Central memory CD8-positive, alpha-beta T cell (primary cell): ENCODE measurements at regions not wholly inside any gene's neighbourhood (a gene's known extent, or its start where the extent isn't known, plus 50 kb on each side); places are given as distances from the start of the nearest gene placed in this dataset.

ENCODE experiments used
- ATAC-seq: fragments of 150-1000 bp; cut with Tn5 transposase; replicated peaks from 2 replicates; pipeline ENCODE4 v1.10.0; 2022; ENCODE audit warnings: mild to moderate bottlenecking, moderate FRiP score, moderate number of reproducible peaks; ENCODE audit not compliant: poor library complexity, severe bottlenecking; ENCODE audit errors: extremely low read depth
- DNase-seq, 2 donors: peaks; one replicate each; pipeline ENCODE4 v3.0.0; 2021; ENCODE audit warnings: low spot score in 2 of 2
- H3K27ac Mint-ChIP-seq: one replicate; pipeline ENCODE4 v1.8.0; 2022; ENCODE audit warnings: low read depth, mild to moderate bottlenecking, moderate library complexity, mixed read lengths
- H3K27me3 Mint-ChIP-seq: one replicate; pipeline ENCODE4 v1.8.0; 2022; ENCODE audit warnings: mixed read lengths
- H3K36me3 Mint-ChIP-seq: one replicate; pipeline ENCODE4 v1.8.0; 2022; ENCODE audit warnings: mild to moderate bottlenecking, moderate library complexity, mixed read lengths; ENCODE audit not compliant: insufficient read depth
- H3K4me1 Mint-ChIP-seq: one replicate; pipeline ENCODE4 v1.8.0; 2022; ENCODE audit warnings: mixed read lengths
- H3K4me3 Mint-ChIP-seq: one replicate; pipeline ENCODE4 v1.8.0; 2022; ENCODE audit warnings: mild to moderate bottlenecking, moderate library complexity, mixed read lengths
- H3K9me3 Mint-ChIP-seq: one replicate; pipeline ENCODE4 v1.8.0; 2022; ENCODE audit warnings: mixed read lengths

DNA sequence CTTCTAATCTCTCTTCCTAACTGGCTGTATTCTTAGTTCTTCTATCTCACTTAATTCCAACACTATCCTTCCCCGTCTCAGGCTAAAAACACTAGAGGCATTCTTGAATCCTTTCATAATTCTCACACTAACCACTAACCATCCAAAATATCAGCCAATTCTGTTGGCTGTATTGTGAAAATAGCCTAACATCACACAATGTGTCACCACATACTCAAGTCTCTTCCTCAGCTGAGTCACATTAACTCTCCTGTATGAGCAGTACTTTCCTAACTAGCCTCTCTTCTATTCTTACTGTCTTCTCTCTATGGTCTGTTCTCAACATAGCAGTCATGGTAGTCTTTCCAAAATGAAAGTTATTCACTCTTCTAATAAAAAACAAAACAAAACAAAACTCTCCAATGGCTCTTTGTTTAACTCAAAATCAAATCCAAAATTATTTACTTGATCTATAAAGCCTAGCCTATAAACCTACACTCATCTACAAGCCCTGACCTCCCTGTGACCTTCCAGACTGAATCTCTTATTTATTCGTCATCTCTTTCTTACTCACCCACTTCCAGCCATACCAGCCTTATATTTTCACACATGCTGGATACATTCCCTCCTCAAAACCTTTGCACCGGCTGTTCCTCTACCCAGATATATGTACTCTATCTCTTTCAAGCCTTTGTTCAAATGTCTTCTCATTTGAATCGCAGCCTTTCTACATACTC, 445.9 kb downstream of the TLL1 start:
- H3K27me3 Mint-ChIP-seq = no peaks in the 10 kb centered on the region
- H3K4me3 Mint-ChIP-seq = no peak overlapping the region
- ATAC-seq = no peak
- no peak for DNase-seq
- no peaks in the 10 kb centered on the region for H3K4me1 Mint-ChIP-seq
- no peak overlapping the region for H3K27ac Mint-ChIP-seq
- peaks cover 26% of the 10 kb centered on the region for H3K9me3 Mint-ChIP-seq
- H3K36me3 Mint-ChIP-seq = no peaks in the 10 kb centered on the region

DNA sequence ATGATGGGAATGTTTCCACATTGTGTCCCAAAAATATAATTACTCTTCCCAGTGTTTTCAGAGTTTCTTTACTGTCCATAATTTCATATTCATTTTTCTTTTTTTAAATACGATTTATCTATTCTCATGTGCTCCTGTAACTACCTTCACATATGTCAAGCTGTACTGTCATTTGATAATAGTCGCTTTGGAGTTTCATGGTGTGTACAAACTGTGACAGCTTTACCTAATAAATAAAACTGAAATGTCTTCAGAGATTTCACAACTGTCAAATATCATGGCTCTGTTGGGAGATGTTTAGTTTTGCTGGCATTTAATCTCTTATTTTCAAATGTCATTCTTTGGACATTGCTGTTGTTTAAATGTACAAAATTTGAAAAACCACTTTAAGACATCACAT, 450.2 kb downstream of the TLL1 start:
- Mint-ChIP-seq H3K36me3 (no peaks in the 10 kb centered on the region), H3K27ac (no peak overlapping the region), H3K27me3 (no peaks in the 10 kb centered on the region), H3K4me3 (no peak overlapping the region), H3K4me1 (no peaks in the 10 kb centered on the region), H3K9me3 (peaks cover 14% of the 10 kb centered on the region)
- ATAC-seq = no peak
- DNase-seq = no peak

DNA sequence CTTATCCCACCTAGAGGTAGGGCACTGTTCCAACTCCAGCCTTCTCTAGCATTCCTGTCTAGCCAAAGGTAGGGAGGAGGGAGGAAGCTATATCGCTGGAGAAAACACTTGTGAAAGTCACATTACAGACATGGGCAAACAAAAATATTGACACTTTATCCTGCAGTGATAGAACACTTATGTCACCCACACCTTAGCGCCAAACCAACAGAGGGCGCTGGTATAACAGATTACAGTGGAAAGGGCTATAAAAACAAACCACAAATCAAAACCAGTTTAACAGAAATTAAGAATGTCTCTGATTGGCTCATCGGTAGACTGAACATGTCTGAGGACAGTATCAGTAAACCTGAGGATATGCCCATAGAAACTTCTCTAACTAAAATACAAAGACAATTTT, 451.3 kb downstream of the TLL1 start:
- ATAC-seq = no peak
- DNase-seq = no peak
- Mint-ChIP-seq H3K36me3 (no peaks in the 10 kb centered on the region), H3K4me3 (no peak overlapping the region), H3K9me3 (peaks cover 7% of the 10 kb centered on the region), H3K27me3 (no peaks in the 10 kb centered on the region), H3K4me1 (no peaks in the 10 kb centered on the region), H3K27ac (no peak overlapping the region)

DNA sequence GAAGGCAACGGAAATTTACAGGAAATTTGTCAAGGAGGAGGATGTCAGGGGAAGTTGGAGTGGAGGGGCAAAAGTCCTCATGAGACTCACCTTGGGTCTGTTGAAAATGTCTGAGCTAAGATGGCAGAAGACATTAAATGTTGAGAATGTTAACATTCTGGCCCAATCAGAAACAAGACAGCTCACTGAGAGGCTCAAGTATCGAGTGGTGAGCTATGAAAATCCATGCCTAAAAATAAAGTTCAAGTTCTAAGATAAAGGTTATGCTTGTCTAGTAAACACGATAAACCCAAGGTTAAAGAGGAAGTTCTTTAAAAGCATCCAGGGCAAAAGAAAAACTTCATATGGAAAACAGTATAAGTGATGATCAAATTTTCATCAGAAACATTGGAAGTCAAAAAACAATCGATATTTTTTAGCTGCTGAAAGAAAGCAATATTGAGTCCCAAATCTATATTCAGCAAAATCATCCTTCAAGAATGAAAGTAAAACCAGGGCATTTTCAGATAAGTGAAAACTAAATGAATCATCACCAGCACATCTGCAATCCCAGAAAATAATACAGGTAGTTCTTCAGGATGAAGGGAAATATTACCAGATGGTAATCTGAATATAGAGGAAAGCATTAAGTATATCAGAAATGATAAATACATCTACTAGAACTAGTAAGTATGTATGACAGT, 462.4 kb downstream of the TLL1 start:
- ATAC-seq = no peak
- H3K4me1 Mint-ChIP-seq = no peaks in the 10 kb centered on the region
- no peaks in the 10 kb centered on the region for H3K27me3 Mint-ChIP-seq
- no peak overlapping the region for H3K4me3 Mint-ChIP-seq
- H3K27ac Mint-ChIP-seq = no peak overlapping the region
- no peaks in the 10 kb centered on the region for H3K36me3 Mint-ChIP-seq
- DNase-seq = no peak
- peaks cover 23% of the 10 kb centered on the region for H3K9me3 Mint-ChIP-seq

DNA sequence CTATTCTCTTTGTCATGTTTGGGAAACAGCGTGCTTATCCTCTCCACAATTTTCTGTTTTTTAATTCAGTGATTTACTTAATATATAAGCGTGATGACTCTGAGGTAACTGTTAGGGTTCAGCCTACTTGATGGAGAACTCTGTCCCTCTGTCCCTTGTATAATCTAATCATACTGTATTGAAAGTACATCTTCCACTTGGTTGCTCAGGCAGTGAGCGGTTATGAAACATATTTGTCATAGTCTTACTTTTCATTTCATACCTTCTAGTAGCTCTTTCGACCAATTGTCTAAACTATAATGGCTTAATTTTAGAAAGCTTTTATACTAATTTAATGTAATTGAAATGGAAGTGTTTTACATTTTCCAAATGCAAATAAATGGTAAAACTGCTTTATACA, 469.0 kb downstream of the TLL1 start:
- DNase-seq (no peak), ATAC-seq (no peak)
- H3K27me3 Mint-ChIP-seq = no peaks in the 10 kb centered on the region

DNA sequence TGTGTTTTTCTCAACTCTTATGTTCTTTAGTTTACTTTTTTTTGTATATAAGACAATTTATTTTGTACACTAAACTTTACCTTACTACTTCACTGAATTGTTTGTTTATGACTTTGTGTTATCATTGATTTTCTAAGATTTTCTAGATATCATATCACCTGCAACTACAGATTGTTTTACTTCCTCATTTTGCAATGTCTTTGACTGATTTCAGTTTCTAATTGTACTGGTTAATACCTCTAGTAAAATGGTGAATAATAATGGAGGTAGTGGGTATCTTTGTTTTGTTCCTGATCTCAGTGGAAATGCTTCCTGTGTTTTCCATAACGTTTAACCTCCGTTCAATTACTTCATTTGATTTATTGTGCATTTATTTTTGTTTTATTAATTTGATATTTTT, 490.2 kb downstream of the TLL1 start:
- ATAC-seq = no peak
- no peak overlapping the region for H3K4me3 Mint-ChIP-seq
- no peaks in the 10 kb centered on the region for H3K4me1 Mint-ChIP-seq
- H3K36me3 Mint-ChIP-seq = no peaks in the 10 kb centered on the region
- H3K9me3 Mint-ChIP-seq = peaks cover 35% of the 10 kb centered on the region
- H3K27ac Mint-ChIP-seq = no peak overlapping the region
- no peak for DNase-seq
- no peaks in the 10 kb centered on the region for H3K27me3 Mint-ChIP-seq

More for the DNA sequence above, 469.0 kb downstream of the TLL1 start:
- Mint-ChIP-seq H3K27ac (no peak overlapping the region), H3K4me3 (no peak overlapping the region), H3K4me1 (no peaks in the 10 kb centered on the region), H3K9me3 (peaks cover 7% of the 10 kb centered on the region), H3K36me3 (no peaks in the 10 kb centered on the region)

DNA sequence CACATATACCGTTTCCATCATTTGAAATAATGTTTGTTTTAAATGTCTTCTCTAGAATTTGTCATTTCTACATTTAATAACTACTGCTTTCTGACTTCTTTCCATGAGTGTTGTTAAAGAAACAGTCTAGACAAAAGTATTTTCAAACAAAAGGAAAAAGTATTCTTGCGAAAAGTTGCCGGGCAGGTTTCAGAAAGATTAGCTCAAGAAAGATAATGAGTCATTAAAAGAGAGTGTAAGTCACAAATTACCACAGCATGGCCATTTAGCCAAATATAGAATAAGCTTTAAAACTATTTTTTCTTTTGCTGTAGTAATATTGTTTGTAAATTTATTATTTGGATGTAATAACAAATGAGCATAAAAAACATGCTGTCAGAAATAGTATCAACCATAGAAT, 493.0 kb downstream of the TLL1 start:
- Mint-ChIP-seq H3K9me3 (peaks cover 19% of the 10 kb centered on the region), H3K36me3 (no peaks in the 10 kb centered on the region), H3K4me3 (no peak overlapping the region), H3K27me3 (no peaks in the 10 kb centered on the region), H3K27ac (no peak overlapping the region), H3K4me1 (no peaks in the 10 kb centered on the region)
- ATAC-seq = no peak
- DNase-seq = no peak

DNA sequence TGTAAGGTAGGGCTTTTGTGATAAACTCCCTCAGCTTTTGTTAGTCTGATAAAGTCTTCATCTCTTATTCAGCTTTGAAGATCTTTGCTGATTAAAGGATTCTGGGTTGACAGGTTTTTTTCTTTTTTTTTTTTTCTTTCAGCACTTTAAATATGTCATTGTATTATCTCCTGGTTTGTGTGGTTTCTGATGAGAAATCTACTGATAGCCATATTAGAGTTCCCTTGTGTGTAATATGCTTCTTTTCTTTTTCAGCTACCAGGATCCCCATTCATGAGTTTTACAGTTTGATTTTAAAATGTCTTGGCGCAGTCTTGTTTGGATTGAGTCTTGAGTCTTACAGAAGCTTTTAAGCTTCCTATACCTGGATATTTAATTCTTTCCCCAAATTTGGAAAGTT, 504.5 kb downstream of the TLL1 start:
- peaks cover 3% of the 10 kb centered on the region for H3K36me3 Mint-ChIP-seq
- no peak for ATAC-seq
- H3K9me3 Mint-ChIP-seq = peaks cover 32% of the 10 kb centered on the region
- no peak for DNase-seq
- H3K27me3 Mint-ChIP-seq = no peaks in the 10 kb centered on the region
- no peaks in the 10 kb centered on the region for H3K4me1 Mint-ChIP-seq
- H3K27ac Mint-ChIP-seq = no peak overlapping the region
- no peak overlapping the region for H3K4me3 Mint-ChIP-seq

DNA sequence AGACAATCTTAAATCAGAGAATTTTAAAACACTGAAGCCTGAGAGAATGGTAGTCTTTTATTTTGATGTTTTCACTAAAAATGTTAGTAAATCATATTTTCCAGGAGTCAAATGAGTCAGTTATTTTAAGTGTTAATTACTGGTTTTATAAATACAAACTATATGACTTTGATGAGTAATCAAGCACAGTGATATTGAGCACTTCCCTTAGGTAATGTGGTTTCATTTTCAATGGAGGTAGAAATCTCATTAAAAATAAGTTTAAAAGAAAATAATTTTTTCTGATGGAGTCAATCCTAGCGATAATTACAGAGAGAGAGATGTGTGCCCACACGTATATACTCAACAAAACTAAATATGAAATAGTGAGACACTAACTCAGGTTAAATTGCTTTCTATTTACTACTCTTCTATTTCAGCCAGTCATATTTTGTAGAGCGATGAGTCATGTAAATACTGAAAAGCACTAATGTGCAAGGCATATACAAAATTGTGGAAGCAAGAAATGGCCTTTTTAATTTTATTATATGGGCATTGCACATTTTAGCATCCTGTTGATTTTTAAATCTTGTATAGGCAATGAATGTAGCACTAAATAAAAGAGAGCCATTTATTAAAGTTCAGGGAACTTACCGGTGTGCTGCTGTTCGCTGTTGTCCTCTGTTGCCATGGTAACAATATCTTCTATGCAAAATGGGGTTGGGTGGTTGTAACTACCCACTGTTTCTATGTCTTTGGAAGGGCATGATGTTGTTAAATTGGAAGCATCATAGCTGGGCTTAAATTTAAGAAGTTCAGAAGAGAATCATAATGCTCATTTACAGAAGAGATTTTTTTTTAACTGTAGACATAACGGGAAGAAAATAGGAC, 513.7 kb downstream of the TLL1 start:
- DNase-seq (no peak), ATAC-seq (no peak)
- Mint-ChIP-seq H3K4me1 (no peaks in the 10 kb centered on the region), H3K36me3 (no peaks in the 10 kb centered on the region), H3K4me3 (no peak overlapping the region), H3K27me3 (no peaks in the 10 kb centered on the region), H3K27ac (no peak overlapping the region), H3K9me3 (peaks cover 11% of the 10 kb centered on the region)

DNA sequence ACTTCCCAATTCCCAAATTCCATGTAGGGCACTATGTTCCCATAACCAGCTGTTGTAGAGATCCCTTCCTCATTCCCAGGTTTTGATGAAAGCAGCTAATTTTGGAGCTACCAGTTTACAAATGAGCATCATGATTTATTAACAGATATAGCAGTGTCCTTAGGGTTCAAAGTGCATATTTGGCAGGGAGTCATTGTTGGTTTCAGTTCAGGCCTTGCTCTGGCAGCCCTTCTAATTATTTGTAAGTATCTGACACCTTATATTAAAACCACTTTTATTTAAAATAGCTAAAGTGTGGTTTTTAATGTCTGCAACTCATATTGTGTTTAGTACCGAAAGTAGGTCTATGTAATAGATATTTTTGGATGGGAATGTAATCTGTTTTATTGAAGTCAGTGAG, 518.5 kb downstream of the TLL1 start:
- no peaks in the 10 kb centered on the region for H3K36me3 Mint-ChIP-seq
- no peak overlapping the region for H3K27ac Mint-ChIP-seq
- H3K9me3 Mint-ChIP-seq = peaks cover 14% of the 10 kb centered on the region
- ATAC-seq (no peak), DNase-seq (no peak)
- no peak overlapping the region for H3K4me3 Mint-ChIP-seq
- no peaks in the 10 kb centered on the region for H3K4me1 Mint-ChIP-seq
- H3K27me3 Mint-ChIP-seq = no peaks in the 10 kb centered on the region

DNA sequence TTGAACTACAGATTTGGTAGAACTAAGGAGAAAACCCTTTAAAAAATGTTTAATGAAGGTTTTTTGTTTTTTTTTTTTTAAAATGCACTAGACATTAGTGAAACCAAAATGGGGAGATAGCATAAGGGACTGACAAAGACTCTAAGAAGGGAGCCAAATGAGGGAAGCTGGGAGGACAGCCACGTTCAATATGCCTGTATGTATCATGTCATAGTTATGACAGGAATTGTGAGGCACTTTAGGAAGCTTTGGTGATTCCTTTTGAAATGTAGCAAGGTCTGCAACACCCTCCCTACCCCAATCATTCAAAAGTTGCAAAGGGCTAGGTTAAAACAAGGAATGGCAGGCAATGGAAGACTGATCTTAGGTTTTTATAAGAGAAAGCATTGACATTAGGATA, 526.0 kb downstream of the TLL1 start:
- ATAC-seq (no peak), DNase-seq (no peak)
- no peaks in the 10 kb centered on the region for H3K36me3 Mint-ChIP-seq
- H3K4me1 Mint-ChIP-seq = no peaks in the 10 kb centered on the region
- H3K27me3 Mint-ChIP-seq = no peaks in the 10 kb centered on the region
- no peak overlapping the region for H3K27ac Mint-ChIP-seq
- peaks cover 10% of the 10 kb centered on the region for H3K9me3 Mint-ChIP-seq
- H3K4me3 Mint-ChIP-seq = no peak overlapping the region

DNA sequence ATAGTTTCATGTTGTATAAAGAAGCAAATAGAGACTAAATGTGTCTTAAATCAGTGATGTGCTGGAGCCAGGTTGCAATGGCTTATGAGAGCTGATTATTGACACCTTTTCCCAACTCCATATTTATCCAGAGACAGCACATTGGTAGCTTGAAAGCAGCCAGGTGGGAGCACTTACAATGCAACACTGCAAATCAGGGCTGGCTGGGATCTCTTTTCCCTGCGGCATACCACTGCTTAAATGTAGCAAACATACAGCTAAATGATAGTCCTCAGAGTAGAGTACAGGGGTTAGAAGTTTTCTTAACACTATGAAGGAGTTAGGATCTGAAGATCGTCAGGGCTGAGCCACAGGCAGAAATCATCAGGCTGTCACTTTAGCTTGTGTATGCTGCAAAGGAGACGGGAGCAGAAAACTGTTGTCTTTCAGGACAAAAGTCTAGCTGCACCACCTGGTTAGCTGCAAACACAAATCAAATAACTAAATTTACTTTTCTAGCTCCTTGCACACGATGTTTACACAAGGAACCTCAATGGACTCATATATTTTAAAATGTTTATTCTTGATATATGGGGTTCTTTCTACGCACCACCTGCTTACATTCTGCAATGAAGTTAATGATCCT, 527.3 kb downstream of the TLL1 start:
- Mint-ChIP-seq H3K36me3 (no peaks in the 10 kb centered on the region), H3K4me1 (no peaks in the 10 kb centered on the region), H3K4me3 (no peak overlapping the region), H3K27ac (no peak overlapping the region), H3K27me3 (no peaks in the 10 kb centered on the region), H3K9me3 (peaks cover 4% of the 10 kb centered on the region)
- ATAC-seq (no peak), DNase-seq (no peak)
